ENCODE measurements at regions not wholly inside any gene's neighbourhood (a gene's known extent, or its start where the extent isn't known, plus 50 kb on each side); places are given as distances from the start of the nearest gene placed in this dataset.

GRCh38 chr2:57733956-57734355 is 312.6 kb upstream of the VRK2 start:
- no peak for DNase-seq

GRCh38 chr2:57740891-57741290 is 305.7 kb upstream of the VRK2 start:
- DNase-seq = no peak

- DNase-seq = no peak
Observed at GRCh38 chr2:57753636-57754035, 293.0 kb upstream of the VRK2 start.

- DNase-seq = no peak
Observed at GRCh38 chr2:57758686-57759085, 287.9 kb upstream of the VRK2 start.

DNA sequence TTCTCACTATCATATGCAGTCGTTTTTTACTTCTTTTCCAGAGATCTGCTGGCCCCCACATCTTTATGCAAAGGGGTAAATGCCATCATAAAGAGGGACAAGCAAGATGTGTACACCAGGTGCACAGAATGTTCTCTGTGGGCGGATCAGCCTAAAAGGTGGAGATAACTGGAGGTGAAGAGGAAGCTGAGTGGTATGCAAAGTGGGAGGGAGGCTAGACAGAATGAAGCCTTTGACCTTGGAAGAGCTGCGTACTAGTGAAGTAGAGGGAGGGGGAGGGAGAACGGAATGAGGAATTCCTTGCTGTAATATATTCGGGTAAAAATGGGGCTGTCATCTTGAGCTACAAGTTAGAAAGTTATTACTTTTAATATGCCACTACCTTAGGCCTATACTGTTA is 287.5 kb upstream of the VRK2 start:
- no peak for DNase-seq

DNA sequence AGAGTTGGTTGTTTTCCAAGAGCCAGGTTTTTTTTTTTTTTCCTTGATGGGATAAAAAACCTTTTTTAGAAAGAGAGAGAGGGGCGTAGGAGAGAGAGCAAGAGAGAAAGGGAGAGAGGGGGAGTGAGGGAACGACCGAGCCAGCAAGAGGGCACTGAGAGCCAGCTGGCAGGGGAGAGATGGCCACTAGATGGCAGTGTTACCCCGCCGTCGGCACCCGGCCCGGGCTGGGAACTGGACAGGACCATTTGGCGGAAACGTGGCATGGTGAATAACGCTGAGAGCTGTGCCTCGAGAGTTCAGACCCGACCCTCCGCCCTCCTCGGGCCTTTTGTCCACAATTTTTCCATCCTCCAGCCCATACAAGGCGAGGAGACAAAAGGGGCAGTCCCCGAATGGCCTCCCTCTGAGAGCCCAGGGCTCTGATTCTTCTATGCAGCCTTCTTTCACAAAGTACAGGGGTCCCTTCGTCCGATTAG is 286.7 kb upstream of the VRK2 start:
- DNase-seq = peak; percentile 51 to 64

DNA sequence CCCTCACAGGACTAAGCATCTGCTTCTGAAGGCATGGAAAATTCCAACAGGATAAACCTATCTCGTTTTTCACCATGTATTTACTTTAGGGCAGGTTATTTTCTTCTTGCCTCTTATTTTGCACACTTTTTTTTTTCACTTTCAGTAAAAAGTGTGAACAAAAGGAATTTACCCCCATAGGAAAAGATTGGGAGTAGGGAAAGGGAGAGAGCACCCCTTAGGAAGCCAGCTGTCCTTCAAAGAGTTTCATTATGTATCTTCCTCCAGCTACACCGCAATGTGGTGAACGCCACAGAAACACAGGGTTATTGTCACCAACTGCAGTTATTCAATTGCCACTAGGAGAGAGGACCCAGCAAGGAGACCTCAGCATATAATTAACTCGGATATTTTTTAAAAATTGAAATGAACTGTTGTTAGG is 286.2 kb upstream of the VRK2 start:
- DNase-seq = peak; percentile 20 to 33

DNA sequence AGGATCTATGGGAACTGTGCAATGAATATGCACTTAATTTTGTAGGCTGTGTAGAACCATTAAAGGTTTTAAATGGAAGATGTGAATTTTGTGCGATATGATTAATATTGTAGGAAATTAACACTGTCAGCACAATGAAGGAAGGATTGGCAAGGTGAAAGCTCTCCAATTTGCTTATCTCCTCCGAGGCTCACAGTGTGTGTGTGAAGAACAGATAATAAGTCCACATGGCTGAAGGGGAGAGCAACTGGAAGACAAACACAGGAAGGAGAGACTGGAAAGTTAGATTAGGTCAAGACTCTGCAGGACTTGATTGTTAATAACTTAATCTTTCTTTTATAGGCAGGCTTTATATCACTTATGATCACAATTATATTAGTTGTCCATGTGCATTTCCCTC is 269.7 kb upstream of the VRK2 start:
- DNase-seq = no peak

DNA sequence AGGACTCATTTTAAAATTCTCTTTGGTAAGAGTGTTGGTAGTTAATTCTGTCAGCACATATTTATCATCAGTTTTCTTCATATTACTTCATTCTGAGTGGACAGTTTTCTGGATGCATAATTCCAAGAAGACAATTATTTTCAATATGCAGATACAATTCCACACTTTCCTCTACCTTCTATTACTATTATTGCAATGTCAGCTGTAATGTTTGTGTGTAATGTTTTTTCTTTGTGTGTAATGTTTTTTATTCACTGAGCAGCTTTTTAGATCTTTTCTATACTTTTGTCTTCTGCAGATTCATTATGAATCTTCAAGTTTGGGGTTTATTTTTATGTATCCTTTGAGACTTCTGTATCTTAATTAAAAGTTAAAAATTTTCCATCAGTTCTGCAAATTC is 264.0 kb upstream of the VRK2 start:
- DNase-seq = no peak

- DNase-seq = no peak
Observed at GRCh38 chr2:57793310-57793709, 253.3 kb upstream of the VRK2 start.

DNA sequence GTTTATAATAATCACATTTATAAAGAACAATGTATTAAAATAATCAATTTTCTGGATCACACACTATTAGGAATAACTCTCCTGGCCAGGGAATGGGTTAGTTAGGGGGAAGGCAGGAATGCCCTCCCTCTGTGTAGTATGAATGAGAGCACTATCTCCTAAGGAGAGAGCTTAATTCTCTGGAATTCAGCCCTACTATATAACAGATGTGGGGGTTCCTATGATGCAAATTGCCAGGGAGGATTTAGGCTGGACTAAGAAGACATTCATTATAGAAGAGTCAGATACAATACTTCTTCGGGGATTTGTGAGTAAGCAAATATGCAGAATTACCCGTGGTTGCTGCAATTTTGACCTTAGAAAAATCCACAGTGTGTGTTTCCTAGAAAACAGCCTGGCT is 250.1 kb upstream of the VRK2 start:
- DNase-seq = no peak

DNA sequence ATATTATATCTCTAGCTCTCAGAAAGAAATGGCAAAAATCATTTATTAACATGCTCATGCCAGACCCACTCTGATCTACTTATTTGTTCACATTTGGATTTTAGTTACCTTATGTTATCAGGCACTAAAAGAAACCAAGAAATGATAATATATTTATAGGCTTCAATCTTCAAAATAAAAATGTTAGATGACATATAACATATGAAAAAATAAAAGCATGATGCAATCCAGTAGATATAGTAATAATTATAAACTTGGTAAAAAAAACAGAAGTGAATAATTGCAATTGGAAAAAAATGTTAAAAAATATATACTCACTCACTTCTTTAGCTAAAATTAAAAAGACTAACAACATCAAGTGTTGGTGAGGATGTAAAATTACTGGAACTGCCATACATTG is 248.3 kb upstream of the VRK2 start:
- no peak for DNase-seq

GRCh38 chr2:57802243-57802642 is 244.4 kb upstream of the VRK2 start:
- DNase-seq = no peak

GRCh38 chr2:57804971-57805370 is 241.6 kb upstream of the VRK2 start:
- DNase-seq = no peak

- no peak for DNase-seq
Observed at GRCh38 chr2:57806449-57806968, 240.1 kb upstream of the VRK2 start.

DNA sequence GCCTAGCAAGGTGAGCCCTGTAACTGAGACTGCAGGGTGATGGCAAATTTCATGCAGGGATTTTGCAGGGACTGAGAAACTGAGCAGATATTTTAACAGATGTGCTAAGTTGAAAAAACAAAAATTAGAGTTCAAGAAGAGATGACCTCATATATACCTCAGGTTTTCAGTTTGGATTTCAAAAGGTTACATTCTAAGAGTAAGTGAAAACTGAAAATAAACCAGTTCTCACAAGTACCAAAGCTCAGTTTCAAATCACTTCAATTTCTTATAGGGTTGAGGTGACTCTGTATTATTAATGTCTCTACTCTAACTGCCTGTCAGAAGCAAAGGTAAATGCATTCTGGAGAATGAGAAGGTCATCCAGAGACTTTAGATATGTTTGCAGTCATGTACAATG is 237.4 kb upstream of the VRK2 start:
- DNase-seq = no peak

GRCh38 chr2:57821088-57821487 is 225.5 kb upstream of the VRK2 start:
- DNase-seq = no peak

- DNase-seq = no peak
Observed at GRCh38 chr2:57828221-57828620, 218.4 kb upstream of the VRK2 start.

GRCh38 chr2:57834666-57835065 is 211.9 kb upstream of the VRK2 start:
- DNase-seq = no peak

DNA sequence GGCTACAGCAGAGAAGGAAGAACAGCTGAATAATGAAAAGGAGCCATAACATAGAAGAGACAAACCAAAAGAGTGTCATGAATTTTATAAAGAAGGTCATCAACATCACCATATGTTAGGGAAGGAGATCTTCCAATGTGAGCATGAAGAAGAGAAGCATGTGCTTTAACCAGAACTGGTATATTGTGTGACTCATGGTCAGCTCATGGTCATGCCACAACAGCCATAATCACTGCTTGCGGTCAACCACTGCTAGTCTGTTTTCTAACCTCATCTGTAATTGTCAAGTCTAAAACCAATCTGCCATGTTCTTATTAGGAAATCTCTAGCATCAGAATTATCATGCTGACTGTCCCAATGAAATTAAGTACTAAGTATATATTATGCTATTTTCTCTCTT is 204.1 kb upstream of the VRK2 start:
- no peak for DNase-seq

GRCh38 chr2:57843158-57843557 is 203.4 kb upstream of the VRK2 start:
- DNase-seq = no peak

- DNase-seq = no peak
Observed at GRCh38 chr2:57848723-57849122, 197.9 kb upstream of the VRK2 start.

- no peak for DNase-seq
Observed at GRCh38 chr2:57849843-57850242, 196.8 kb upstream of the VRK2 start.

DNA sequence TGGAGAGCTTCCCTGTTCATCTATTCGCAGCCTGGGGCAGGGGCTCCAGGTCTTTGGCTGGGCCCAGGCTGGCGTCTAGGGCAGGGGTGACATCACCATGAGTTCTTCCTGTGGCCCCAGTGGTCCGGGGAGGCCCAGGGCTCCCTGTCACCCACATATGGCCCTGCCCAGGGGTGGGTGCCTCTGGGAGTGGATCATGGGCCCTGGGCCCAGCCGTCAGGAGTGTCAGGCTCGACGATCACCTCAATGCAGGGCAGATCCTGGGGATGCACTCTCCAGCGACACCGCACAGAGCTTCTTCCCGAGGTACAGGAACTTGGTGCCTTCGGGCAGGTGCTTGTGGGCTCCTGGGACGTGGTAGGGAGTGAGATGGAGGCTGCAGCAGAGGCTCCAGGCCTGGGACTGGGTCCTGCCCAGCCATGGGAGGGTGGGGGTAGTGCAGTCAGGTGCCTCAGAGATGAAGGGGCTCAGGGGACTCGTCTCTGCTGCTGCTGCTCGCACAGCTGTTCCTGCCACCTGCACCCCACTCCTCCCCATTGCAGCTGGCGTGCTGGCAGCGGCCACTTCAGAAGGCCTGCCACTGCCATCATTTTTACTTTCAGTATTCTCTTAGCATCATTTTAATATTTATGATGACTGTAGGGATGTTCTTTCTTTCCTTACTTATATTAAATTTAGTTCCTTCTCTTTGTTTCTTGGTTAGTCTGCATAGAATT is 196.0 kb upstream of the VRK2 start:
- DNase-seq = no peak

GRCh38 chr2:57855212-57855611 is 191.4 kb upstream of the VRK2 start:
- no peak for DNase-seq
